Endothelial cell of umbilical vein (primary cell): ENCODE measurements at regions not wholly inside any gene's neighbourhood (a gene's known extent, or its start where the extent isn't known, plus 50 kb on each side); places are given as distances from the start of the nearest gene placed in this dataset.

Experiments
- BruUV-seq: library from RNA; stranded (reverse); fragments of 400-500 nt; replicated peaks from 2 replicates; lab custom pipeline; 2021; lab: Mats Ljungman, UMichigan
- CTCF ChIA-PET: fragments of 300-600, 350-600 bp; sonication (Branson Sonifier 250); formaldehyde crosslinking; loops from one replicate; lab custom pipeline; 2021; ENCODE audit warnings: antibody characterized with exemption, inconsistent platforms; lab: Charles Lee
- POLR2A ChIA-PET: fragments of 300-600, 350-600 bp; sonication (Branson Sonifier 250); formaldehyde crosslinking; loops from one replicate; lab custom pipeline; 2021; ENCODE audit warnings: antibody characterized with exemption, inconsistent platforms; lab: Charles Lee
- DNase-seq: peaks from one replicate; pipeline ENCODE4 v3.0.0-alpha.2; 2011; ENCODE audit warnings: low read depth, low spot score
- FAIRE-seq: peaks from 2 replicates; lab custom pipeline; 2011; peaks lifted over from hg19 to GRCh38; lab: Jason Lieb, UNC
- H2AFZ ChIP-seq: 2 replicates; pipeline ENCODE4 v1.6.0; 2012; ENCODE audit warnings: low read depth, low read length, control low read depth, inconsistent platforms
- H3K27ac ChIP-seq: 2 replicates; pipeline ENCODE4 v1.5.1; 2011; ENCODE audit warnings: low read depth, mild to moderate bottlenecking, control low read depth, low read length, moderate library complexity; ENCODE audit not compliant: insufficient read depth
- H3K27me3 ChIP-seq, 2 experiments: 2 replicates each; pipeline versions ENCODE4 v1.6.0 to v1.6.1; 2011; ENCODE audit warnings: low read length in 2 of 2, mixed read lengths in 1 of 2; ENCODE audit not compliant: control insufficient read depth in 2 of 2, insufficient read depth in 2 of 2
- H3K36me3 ChIP-seq, 2 experiments: 2 replicates in 1 of 2; 3 replicates in 1 of 2; pipeline ENCODE4 v1.5.1; 2011; ENCODE audit warnings: low read length in 2 of 2, mild to moderate bottlenecking in 1 of 2, moderate library complexity in 1 of 2; ENCODE audit not compliant: control insufficient read depth in 2 of 2, insufficient read depth in 2 of 2; ENCODE audit errors: extremely low read depth in 1 of 2
- H3K4me1 ChIP-seq: 3 replicates; pipeline ENCODE4 v1.5.1; 2011; ENCODE audit warnings: mild to moderate bottlenecking, low read length; ENCODE audit not compliant: control insufficient read depth, insufficient read depth; ENCODE audit errors: extremely low read depth
- H3K4me2 ChIP-seq: 2 replicates; pipeline ENCODE4 v1.6.1; 2011; ENCODE audit warnings: low read length, control low read depth, mixed read lengths; ENCODE audit not compliant: insufficient read depth
- H3K4me3 ChIP-seq, 3 experiments: fragments of 200-600 bp in 1 of 3; sonication (generic), shearing (Covaris generic) in 1 of 3; replicated peaks in 1 of 3; 2 replicates each; pipeline ENCODE4 v1.5.1; 2011 to 2016; ENCODE audit warnings: control low read depth in 3 of 3, low read length in 3 of 3, mild to moderate bottlenecking in 2 of 3, inconsistent platforms in 1 of 3, low read depth in 1 of 3, moderate library complexity in 1 of 3; ENCODE audit not compliant: insufficient read depth in 1 of 3
- H3K79me2 ChIP-seq: 2 replicates; pipeline ENCODE4 v1.6.0; 2012; ENCODE audit warnings: low read length, inconsistent platforms; ENCODE audit not compliant: control insufficient read depth, insufficient read depth
- H3K9ac ChIP-seq: replicated peaks from 2 replicates; pipeline ENCODE3; 2011; ENCODE audit warnings: low read length, control low read depth; ENCODE audit not compliant: insufficient read depth; ENCODE audit errors: extremely low read depth
- H3K9me1 ChIP-seq: replicated peaks from 3 replicates; pipeline ENCODE4 v1.6.0; 2011; ENCODE audit warnings: mild to moderate bottlenecking, low read length; ENCODE audit not compliant: control insufficient read depth, insufficient read depth; ENCODE audit errors: extremely low read depth
- H3K9me3 ChIP-seq: replicated peaks from 2 replicates; pipeline ENCODE4 v1.5.1; 2012; ENCODE audit warnings: low read length, inconsistent platforms; ENCODE audit not compliant: control insufficient read depth, insufficient read depth
- H4K20me1 ChIP-seq: replicated peaks from 2 replicates; pipeline ENCODE3; 2011; ENCODE audit warnings: mild to moderate bottlenecking, low read length; ENCODE audit not compliant: control insufficient read depth, insufficient read depth; ENCODE audit errors: extremely low read depth
- EZH2 ChIP-seq: IDR thresholded peaks from 2 replicates; pipeline ENCODE4 v1.6.1; 2012; ENCODE audit warnings: borderline replicate concordance, low read depth, mild to moderate bottlenecking, moderate library complexity, low read length, inconsistent platforms; ENCODE audit not compliant: severe bottlenecking
- FOS ChIP-seq: IDR thresholded peaks from 2 replicates; pipeline ENCODE4 v1.6.1; 2011; ENCODE audit warnings: mild to moderate bottlenecking, low read length, moderate library complexity, borderline replicate concordance; ENCODE audit not compliant: insufficient read depth
- GATA2 ChIP-seq: IDR thresholded peaks from 2 replicates; pipeline ENCODE4 v1.7.0; 2011; ENCODE audit warnings: low read depth, mild to moderate bottlenecking, moderate library complexity, mixed read lengths, low read length; ENCODE audit not compliant: insufficient read length, insufficient read depth
- MYC ChIP-seq: IDR thresholded peaks from one replicate; pipeline ENCODE4 v1.6.1; 2011; ENCODE audit warnings: mild to moderate bottlenecking, low read depth, low read length
- POLR2AphosphoS5 ChIP-seq: IDR thresholded peaks from 2 replicates; pipeline ENCODE4 v1.6.1; 2012; ENCODE audit warnings: low read depth, mild to moderate bottlenecking, control low read depth, low read length, moderate library complexity; ENCODE audit not compliant: insufficient read depth
- dilution Hi-C: fragments of 300-500 bp; cut with MboI; formaldehyde crosslinking; loops from one replicate; pipeline ENCODE4 v1.15.0; 2019; ENCODE audit warnings: low sequenced_read_pairs; ENCODE audit not compliant: extremely low pct_ligation_motif_present
- intact Hi-C: fragments of 100-400 bp; cut with micrococcal nuclease; formaldehyde crosslinking; loops from one replicate; pipeline ENCODE4 v1.10.0; 2022
- TF ChIP-seq, protein P1 (sequence below): IDR thresholded peaks from 2 replicates; pipeline ENCODE4 v1.6.1; 2011; ENCODE audit not compliant: insufficient read depth, insufficient read length
- TF ChIP-seq, protein P2 (sequence below), 2 donors: IDR thresholded peaks; 1 replicate in 1 of 2; 2 replicates in 1 of 2; pipeline ENCODE4 v1.5.1; 2011; ENCODE audit warnings: low read length in 2 of 2, mild to moderate bottlenecking in 2 of 2, moderate library complexity in 2 of 2, control low read depth in 1 of 2, inconsistent platforms in 1 of 2, low read depth in 1 of 2; ENCODE audit not compliant: insufficient read depth in 1 of 2; ENCODE audit errors: extremely low read depth in 1 of 2

DNA sequence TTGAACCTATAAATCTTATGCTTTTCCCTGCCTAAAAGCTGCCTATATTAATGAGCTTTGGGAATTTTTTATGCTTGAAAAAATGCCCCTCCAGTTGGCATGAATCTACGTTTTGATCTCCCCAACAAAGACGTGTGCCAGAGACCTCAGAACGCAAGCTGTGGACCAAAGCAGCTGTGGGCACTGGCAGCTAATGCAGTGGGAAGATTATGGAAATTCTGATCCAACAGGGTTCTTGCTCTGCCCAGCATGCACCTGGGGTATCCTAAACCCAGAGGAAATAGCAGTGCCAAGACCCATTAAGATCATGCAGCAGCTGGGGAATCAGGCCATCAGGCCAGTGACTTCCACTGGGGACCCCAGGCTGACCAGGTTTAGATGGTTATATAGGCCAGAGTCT, 423.0 kb downstream of the ZBBX start:
- Histone ChIP-seq H3K27me3 (no peaks in the 10 kb centered on the region), H3K27ac (no peak overlapping the region), H3K4me3 (no peak overlapping the region), H3K79me2 (no peaks in the 10 kb centered on the region), H2AFZ (no peak overlapping the region), H4K20me1 (no peaks in the 10 kb centered on the region), H3K36me3 (no peaks in the 10 kb centered on the region), H3K4me1 (no peaks in the 10 kb centered on the region), H3K4me2 (no peak overlapping the region), H3K9me1 (no peaks in the 10 kb centered on the region), H3K9me3 (peaks cover 2% of the 10 kb centered on the region), H3K9ac (no peak overlapping the region)
- TF ChIP-seq, protein P1, sequence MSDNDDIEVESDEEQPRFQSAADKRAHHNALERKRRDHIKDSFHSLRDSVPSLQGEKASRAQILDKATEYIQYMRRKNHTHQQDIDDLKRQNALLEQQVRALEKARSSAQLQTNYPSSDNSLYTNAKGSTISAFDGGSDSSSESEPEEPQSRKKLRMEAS, result no peak
- TF ChIP-seq GATA2 (no peak), POLR2AphosphoS5 (no peak), EZH2 (no peak), FOS (no peak), MYC (no peak)
- no TSS peak for BruUV-seq
- intact Hi-C loops, result no loop called here
- no peak for DNase-seq
- ChIA-PET CTCF (no interaction called here), POLR2A (no interaction called here)
- dilution Hi-C loops, result no loop called here
- FAIRE-seq, result no peak

DNA sequence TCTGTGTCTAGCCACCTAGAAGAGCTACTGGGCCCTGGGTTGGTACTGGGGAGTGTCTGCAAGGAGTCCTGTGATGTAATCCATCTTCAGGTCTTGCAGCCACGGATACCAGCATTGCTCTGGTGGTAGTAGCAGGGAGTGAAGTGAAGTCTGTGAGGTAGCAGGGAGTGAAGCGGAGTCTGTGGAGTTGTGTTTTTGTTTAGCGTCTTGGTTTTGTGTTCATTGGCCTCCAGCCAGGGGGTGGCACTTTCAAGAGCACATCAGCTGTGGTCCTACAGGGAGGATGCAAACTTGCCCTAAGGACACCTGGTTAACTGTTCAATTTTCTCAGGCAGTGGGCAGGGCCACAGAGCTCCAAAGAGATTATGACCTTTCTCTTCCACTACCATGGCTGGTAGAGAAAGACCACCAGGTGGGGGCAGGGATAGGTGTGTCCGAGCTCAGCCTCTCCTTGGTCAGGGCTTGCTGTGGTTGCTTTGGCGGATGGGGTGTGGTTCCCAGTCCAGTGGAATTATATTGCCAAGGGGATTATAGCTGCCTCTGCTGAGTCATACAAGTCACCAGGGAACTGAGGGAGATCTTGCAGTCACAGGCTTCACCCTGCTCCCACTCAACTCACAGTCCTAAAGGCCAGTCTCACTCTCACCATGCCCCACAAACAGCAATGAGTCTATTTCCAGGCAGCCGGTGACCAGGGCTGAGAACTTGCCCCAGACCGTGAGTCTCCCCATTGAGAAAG, 424.7 kb downstream of the ZBBX start:
- Histone ChIP-seq H3K9ac (no peak overlapping the region), H3K79me2 (no peaks in the 10 kb centered on the region), H3K9me1 (no peaks in the 10 kb centered on the region), H3K36me3 (no peaks in the 10 kb centered on the region), H3K27me3 (no peaks in the 10 kb centered on the region), H3K4me2 (no peak overlapping the region), H3K4me1 (no peaks in the 10 kb centered on the region), H3K9me3 (peaks cover 2% of the 10 kb centered on the region), H3K27ac (no peak overlapping the region), H4K20me1 (no peaks in the 10 kb centered on the region), H2AFZ (no peak overlapping the region), H3K4me3 (no peak overlapping the region)
- no peak for FAIRE-seq
- DNase-seq, result no peak
- CTCF ChIA-PET, result no interaction called here
- no peak for TF ChIP-seq POLR2AphosphoS5
- TF ChIP-seq, protein P2, sequence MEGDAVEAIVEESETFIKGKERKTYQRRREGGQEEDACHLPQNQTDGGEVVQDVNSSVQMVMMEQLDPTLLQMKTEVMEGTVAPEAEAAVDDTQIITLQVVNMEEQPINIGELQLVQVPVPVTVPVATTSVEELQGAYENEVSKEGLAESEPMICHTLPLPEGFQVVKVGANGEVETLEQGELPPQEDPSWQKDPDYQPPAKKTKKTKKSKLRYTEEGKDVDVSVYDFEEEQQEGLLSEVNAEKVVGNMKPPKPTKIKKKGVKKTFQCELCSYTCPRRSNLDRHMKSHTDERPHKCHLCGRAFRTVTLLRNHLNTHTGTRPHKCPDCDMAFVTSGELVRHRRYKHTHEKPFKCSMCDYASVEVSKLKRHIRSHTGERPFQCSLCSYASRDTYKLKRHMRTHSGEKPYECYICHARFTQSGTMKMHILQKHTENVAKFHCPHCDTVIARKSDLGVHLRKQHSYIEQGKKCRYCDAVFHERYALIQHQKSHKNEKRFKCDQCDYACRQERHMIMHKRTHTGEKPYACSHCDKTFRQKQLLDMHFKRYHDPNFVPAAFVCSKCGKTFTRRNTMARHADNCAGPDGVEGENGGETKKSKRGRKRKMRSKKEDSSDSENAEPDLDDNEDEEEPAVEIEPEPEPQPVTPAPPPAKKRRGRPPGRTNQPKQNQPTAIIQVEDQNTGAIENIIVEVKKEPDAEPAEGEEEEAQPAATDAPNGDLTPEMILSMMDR (IDR thresholded peaks at IDR 0.05; ENCODE audit: extremely low read depth in 1 of 2, insufficient read depth in 1 of 2, low read depth in 1 of 2, low read length in 2 of 2), result no peak
- TF ChIP-seq EZH2, result no peak
- TF ChIP-seq MYC, result no peak
- TF ChIP-seq GATA2, result no peak
- TF ChIP-seq FOS, result no peak
- POLR2A ChIA-PET, result no interaction called here
- no TSS peak for BruUV-seq
- intact Hi-C loops, result no loop called here
- dilution Hi-C loops, result no loop called here
